SU-DHL-6 (cell line): ENCODE measurements at regions not wholly inside any gene's neighbourhood (a gene's known extent, or its start where the extent isn't known, plus 50 kb on each side); places are given as distances from the start of the nearest gene placed in this dataset.

Source experiments
- H2AFZ ChIP-seq: fragments of 200-600 bp; sonication (generic); 2 replicates; pipeline ENCODE4 v1.6.1; 2014; ENCODE audit warnings: low read depth, mild to moderate bottlenecking, moderate library complexity, mixed read lengths, antibody characterized with exemption, low read length; ENCODE audit not compliant: severe bottlenecking
- H3F3A ChIP-seq: fragments of 200-600 bp; shearing (Covaris generic); 2 replicates; pipeline ENCODE4 v1.6.0; 2016; ENCODE audit warnings: antibody characterized with exemption, mild to moderate bottlenecking; ENCODE audit not compliant: insufficient read depth
- H3K27ac ChIP-seq: fragments of 200-600 bp; sonication (generic); 2 replicates; pipeline ENCODE4 v1.5.1; 2016; ENCODE audit warnings: low read depth, mild to moderate bottlenecking, low read length, moderate library complexity, mixed read lengths
- H3K27me3 ChIP-seq: fragments of 200-600 bp; sonication (generic), shearing (Covaris generic); 2 replicates; pipeline ENCODE4 v1.6.0; 2014; ENCODE audit warnings: mild to moderate bottlenecking, low read length
- H3K36me3 ChIP-seq: fragments of 200-600 bp; sonication (generic); 2 replicates; pipeline ENCODE4 v1.6.1; 2014; ENCODE audit warnings: mild to moderate bottlenecking, low read length, mixed read lengths
- H3K4me2 ChIP-seq: fragments of 300-600, 200-600 bp; shearing (Covaris generic), sonication (generic); 2 replicates; pipeline ENCODE4 v1.6.0; 2014; ENCODE audit warnings: low read length, low read depth, mild to moderate bottlenecking; ENCODE audit not compliant: poor library complexity, severe bottlenecking
- H3K4me3 ChIP-seq: fragments of 200-600 bp; sonication (generic); 2 replicates; pipeline ENCODE4 v1.5.1; 2014; ENCODE audit warnings: antibody characterized with exemption, low read length, mild to moderate bottlenecking, mixed read lengths; ENCODE audit not compliant: insufficient read depth, poor library complexity, severe bottlenecking
- H3K79me2 ChIP-seq: fragments of 200-600 bp; sonication (generic); 2 replicates; pipeline ENCODE4 v1.6.1; 2014; ENCODE audit warnings: mild to moderate bottlenecking, low read length, moderate library complexity; ENCODE audit not compliant: insufficient read depth
- H3K9ac ChIP-seq: fragments of 200-600 bp; sonication (generic); 2 replicates; pipeline ENCODE4 v1.7.0; 2014; ENCODE audit warnings: mild to moderate bottlenecking, low read length
- H3K9me2 ChIP-seq: fragments of 200-600 bp; sonication (generic); replicated peaks from 2 replicates; pipeline ENCODE4 v1.6.1; 2014; ENCODE audit warnings: low read length; ENCODE audit not compliant: insufficient read depth
- H3K9me3 ChIP-seq: fragments of 200-600 bp; sonication (generic); 2 replicates; pipeline ENCODE4 v1.6.1; 2014; ENCODE audit warnings: low read length, mixed read lengths; ENCODE audit not compliant: insufficient read depth
- H4K20me1 ChIP-seq: fragments of 200-600 bp; sonication (generic); 2 replicates; pipeline ENCODE4 v1.6.1; 2014; ENCODE audit warnings: low read depth, mild to moderate bottlenecking, antibody characterized with exemption, low read length, moderate library complexity, mixed read lengths
- EZH2phosphoT487 ChIP-seq: fragments of 200-600 bp; sonication (generic), shearing (Covaris generic); conservative IDR thresholded peaks from 2 replicates; pipeline ENCODE4 v1.6.1; 2018; ENCODE audit warnings: mild to moderate bottlenecking, antibody characterized with exemption, low read length, moderate library complexity, mixed read lengths
- TF ChIP-seq, protein P1 (sequence below): fragments of 200-600 bp; sonication (generic); IDR thresholded peaks from one replicate; pipeline ENCODE4 v1.5.1; 2017; ENCODE audit warnings: antibody characterized with exemption, mild to moderate bottlenecking, low read length, moderate library complexity; ENCODE audit not compliant: insufficient read depth, poor library complexity, severe bottlenecking

DNA sequence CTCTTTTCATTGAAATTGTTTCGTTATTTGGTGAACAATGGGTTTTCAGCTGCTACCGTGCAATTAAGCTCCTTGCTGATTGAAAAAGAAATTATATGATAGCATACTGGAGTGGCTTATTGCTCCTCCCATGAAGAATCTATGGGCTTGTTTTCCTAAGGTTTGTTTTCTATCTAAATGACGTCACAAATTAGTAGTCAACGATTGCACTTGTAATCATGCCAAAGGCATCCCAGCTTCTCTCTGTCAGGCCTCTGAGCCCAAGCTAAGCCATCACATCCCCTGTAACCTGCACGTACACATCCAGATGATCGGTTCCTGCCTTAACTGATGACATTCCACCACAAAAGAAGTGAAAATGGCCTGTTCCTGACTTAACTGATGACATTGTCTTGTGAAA, 388.0 kb upstream of the LMCD1 start:
- H3K4me3 ChIP-seq = no peak overlapping the region
- H3K9me2 ChIP-seq = no peaks in the 10 kb centered on the region
- H3K79me2 ChIP-seq = no peaks in the 10 kb centered on the region
- no peak overlapping the region for H2AFZ ChIP-seq
- H3K9me3 ChIP-seq = no peaks in the 10 kb centered on the region
- no peak overlapping the region for H3K27ac ChIP-seq
- no peak overlapping the region for H3K4me2 ChIP-seq
- TF ChIP-seq, protein P1, sequence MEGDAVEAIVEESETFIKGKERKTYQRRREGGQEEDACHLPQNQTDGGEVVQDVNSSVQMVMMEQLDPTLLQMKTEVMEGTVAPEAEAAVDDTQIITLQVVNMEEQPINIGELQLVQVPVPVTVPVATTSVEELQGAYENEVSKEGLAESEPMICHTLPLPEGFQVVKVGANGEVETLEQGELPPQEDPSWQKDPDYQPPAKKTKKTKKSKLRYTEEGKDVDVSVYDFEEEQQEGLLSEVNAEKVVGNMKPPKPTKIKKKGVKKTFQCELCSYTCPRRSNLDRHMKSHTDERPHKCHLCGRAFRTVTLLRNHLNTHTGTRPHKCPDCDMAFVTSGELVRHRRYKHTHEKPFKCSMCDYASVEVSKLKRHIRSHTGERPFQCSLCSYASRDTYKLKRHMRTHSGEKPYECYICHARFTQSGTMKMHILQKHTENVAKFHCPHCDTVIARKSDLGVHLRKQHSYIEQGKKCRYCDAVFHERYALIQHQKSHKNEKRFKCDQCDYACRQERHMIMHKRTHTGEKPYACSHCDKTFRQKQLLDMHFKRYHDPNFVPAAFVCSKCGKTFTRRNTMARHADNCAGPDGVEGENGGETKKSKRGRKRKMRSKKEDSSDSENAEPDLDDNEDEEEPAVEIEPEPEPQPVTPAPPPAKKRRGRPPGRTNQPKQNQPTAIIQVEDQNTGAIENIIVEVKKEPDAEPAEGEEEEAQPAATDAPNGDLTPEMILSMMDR = no peak
- TF ChIP-seq EZH2phosphoT487 = no peak
- no peak overlapping the region for H3K9ac ChIP-seq
- H3K27me3 ChIP-seq = no peaks in the 10 kb centered on the region
- H4K20me1 ChIP-seq = no peaks in the 10 kb centered on the region
- H3F3A ChIP-seq = no peaks in the 10 kb centered on the region
- H3K36me3 ChIP-seq = no peaks in the 10 kb centered on the region

DNA sequence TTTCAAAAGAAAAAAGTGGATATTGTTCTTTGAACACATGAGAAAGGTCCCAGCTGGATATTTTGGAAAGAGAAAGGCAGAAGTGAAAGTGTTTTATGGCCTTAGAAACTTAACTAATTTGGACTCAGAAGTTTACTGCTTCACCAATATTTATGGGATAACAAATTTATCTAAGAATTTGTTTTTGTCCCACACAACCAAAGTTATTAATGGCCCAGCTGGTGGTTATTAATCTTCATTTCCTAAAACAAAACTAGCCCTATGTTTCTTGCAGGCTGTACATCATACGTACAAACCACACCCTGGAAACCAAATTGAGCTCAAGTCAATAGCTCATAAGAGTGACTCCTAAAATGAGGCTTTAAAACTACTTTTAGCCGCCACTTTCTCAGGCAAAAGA, 372.9 kb upstream of the LMCD1 start:
- Histone ChIP-seq H3K4me3 (no peak overlapping the region), H2AFZ (no peak overlapping the region), H3K9me2 (no peaks in the 10 kb centered on the region), H4K20me1 (no peaks in the 10 kb centered on the region), H3F3A (no peaks in the 10 kb centered on the region), H3K36me3 (no peaks in the 10 kb centered on the region), H3K27me3 (no peaks in the 10 kb centered on the region), H3K9me3 (no peaks in the 10 kb centered on the region), H3K79me2 (no peaks in the 10 kb centered on the region), H3K4me2 (no peak overlapping the region), H3K27ac (no peak overlapping the region), H3K9ac (no peak overlapping the region)
- TF ChIP-seq, protein P1 = no peak
- TF ChIP-seq EZH2phosphoT487 = no peak

DNA sequence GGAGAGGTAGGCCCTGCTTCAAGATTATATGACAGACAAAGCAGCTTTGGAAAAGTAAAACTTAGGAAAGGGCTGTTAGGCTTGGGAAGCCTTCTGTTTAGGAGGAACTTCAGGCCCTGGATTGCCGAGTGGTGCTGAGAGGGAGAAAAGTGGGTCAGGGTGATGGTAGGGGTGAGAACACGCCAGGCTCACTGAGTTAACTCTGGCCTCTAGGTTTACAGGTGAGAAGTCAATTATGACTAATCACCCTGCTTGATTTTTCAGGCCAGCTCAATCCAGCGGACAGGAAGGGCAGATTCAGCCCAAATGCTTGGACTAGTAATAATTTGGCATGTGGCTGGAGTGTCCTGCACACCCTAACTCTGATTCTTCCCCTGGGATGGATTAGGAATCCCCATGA, 365.1 kb upstream of the LMCD1 start:
- no peak overlapping the region for H2AFZ ChIP-seq
- H3K36me3 ChIP-seq = no peaks in the 10 kb centered on the region
- H3K9me2 ChIP-seq = no peaks in the 10 kb centered on the region
- no peaks in the 10 kb centered on the region for H4K20me1 ChIP-seq
- no peaks in the 10 kb centered on the region for H3K9me3 ChIP-seq
- no peak overlapping the region for H3K9ac ChIP-seq
- H3K4me2 ChIP-seq = no peak overlapping the region
- H3K4me3 ChIP-seq = no peak overlapping the region
- H3K79me2 ChIP-seq = no peaks in the 10 kb centered on the region
- TF ChIP-seq, protein P1 = no peak
- TF ChIP-seq EZH2phosphoT487 = no peak
- H3K27ac ChIP-seq = no peak overlapping the region
- H3F3A ChIP-seq = no peaks in the 10 kb centered on the region
- H3K27me3 ChIP-seq = no peaks in the 10 kb centered on the region

DNA sequence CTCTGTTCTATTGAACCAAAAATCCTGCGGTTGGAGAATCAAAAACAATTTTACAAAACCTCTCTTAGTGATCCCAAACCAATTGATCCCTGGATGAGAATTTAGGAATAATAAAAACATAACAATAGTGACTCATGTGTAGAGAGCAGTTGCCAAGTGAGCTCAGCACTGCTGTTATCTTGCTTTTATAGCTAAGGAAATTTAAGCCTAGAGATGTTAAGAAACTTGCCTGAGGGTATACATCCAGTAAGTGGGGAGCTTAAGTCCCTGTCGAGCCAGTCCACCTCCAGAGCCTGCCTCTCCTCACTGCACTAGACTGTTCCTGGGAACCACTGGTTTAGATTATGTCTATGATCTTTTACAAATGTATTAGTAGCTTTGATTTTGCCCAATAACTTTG, 358.4 kb upstream of the LMCD1 start:
- H3K27me3 ChIP-seq = no peaks in the 10 kb centered on the region
- TF ChIP-seq EZH2phosphoT487 = no peak
- TF ChIP-seq, protein P1 = no peak
- H3K9me3 ChIP-seq = no peaks in the 10 kb centered on the region
- H3K9me2 ChIP-seq = no peaks in the 10 kb centered on the region
- no peaks in the 10 kb centered on the region for H3F3A ChIP-seq
- H3K36me3 ChIP-seq = no peaks in the 10 kb centered on the region
- no peak overlapping the region for H3K4me3 ChIP-seq
- no peak overlapping the region for H3K27ac ChIP-seq
- no peak overlapping the region for H2AFZ ChIP-seq
- H3K4me2 ChIP-seq = no peak overlapping the region
- H4K20me1 ChIP-seq = no peaks in the 10 kb centered on the region
- no peak overlapping the region for H3K9ac ChIP-seq
- H3K79me2 ChIP-seq = no peaks in the 10 kb centered on the region
